GM19372 (cell line): ENCODE measurements at regions not wholly inside any gene's neighbourhood (a gene's known extent, or its start where the extent isn't known, plus 50 kb on each side); places are given as distances from the start of the nearest gene placed in this dataset.

ENCODE experiments used
- ATAC-seq: cut with Tn5 transposase; IDR thresholded peaks from one replicate; pipeline ENCODE4 v1.9.1; 2021; ENCODE audit warnings: mild to moderate bottlenecking, low read depth, moderate library complexity; ENCODE audit not compliant: unreplicated experiment

DNA sequence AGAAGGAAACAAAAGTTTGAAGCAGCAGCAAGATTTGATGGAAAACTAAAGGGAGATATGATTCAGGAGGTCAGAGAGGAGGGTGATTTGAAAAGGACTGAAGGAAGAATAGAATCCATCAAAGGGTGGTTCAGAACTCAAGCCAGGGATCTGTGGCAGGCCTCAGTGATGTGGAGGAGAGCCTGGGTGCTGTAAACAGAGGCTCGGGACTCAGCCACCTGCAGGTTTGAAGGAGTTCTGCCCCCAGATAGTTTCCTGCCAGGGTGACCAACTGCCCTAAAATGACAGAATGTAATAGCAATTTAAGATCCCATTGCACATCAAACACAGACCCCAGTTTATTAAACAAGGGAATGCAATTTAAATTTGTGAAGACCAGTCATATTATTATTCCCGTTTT lies 204.0 kb upstream of the FAT1 start:
- ATAC-seq, result no peak

DNA sequence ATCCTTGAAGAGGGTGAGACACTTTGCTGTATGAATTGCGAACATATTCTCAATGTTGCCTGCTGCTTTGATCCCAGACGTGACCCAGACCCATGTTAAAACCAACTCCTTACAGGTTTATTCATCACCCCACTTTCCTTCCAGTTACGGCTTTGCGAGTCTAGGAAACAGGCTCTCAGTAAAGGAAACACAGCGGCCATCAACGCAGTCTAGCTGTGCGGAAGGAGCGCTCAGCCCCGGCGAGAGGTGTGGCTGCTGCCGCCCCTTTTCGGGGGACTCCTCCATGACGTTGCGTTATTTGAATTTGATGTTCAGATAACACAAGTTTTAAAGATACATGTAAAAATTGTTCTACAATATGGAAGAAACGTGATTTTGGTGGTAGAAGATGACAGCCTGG lies 206.4 kb upstream of the FAT1 start:
- no peak for ATAC-seq

GRCh38 chr4:186931519-186931918 lies 207.9 kb upstream of the FAT1 start:
- ATAC-seq, result no peak

- no peak for ATAC-seq
Measured at GRCh38 chr4:186932196-186932595, 208.5 kb upstream of the FAT1 start.

GRCh38 chr4:186932631-186933187 lies 209.1 kb upstream of the FAT1 start:
- no peak for ATAC-seq

- no peak for ATAC-seq
Measured at GRCh38 chr4:186934244-186934643, 210.6 kb upstream of the FAT1 start.

DNA sequence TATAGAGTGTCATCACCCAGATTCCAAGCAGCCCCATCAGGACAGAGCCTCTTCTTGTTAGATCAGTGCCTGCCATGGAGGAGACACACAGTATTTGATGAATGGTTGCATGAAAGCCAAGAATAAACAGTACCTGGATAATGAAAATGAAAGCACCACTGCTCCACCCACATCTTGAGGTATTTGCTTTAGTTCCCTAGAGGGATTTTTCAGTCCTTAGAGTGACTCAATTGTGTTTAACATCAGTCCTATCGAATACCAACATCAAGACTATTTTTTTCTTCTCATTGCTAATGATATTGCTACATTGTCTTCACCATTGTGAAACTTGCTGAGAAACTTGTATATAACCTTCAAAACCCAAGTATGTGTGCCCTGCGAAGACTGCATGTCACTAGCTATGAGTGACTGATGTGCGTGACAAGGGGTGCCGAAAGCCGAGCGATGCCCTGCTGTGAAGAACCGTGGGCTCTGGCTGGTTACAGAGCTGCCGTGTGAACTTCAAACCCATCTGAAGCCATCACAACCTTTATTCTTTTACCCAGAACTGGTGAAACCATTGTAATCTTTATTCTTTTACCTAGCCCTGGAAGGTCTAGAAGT lies 211.3 kb upstream of the FAT1 start:
- ATAC-seq, result no peak

- ATAC-seq, result no peak
Measured at GRCh38 chr4:186935901-186936300, 212.2 kb upstream of the FAT1 start.

GRCh38 chr4:186936496-186937375 lies 213.1 kb upstream of the FAT1 start:
- no peak for ATAC-seq

DNA sequence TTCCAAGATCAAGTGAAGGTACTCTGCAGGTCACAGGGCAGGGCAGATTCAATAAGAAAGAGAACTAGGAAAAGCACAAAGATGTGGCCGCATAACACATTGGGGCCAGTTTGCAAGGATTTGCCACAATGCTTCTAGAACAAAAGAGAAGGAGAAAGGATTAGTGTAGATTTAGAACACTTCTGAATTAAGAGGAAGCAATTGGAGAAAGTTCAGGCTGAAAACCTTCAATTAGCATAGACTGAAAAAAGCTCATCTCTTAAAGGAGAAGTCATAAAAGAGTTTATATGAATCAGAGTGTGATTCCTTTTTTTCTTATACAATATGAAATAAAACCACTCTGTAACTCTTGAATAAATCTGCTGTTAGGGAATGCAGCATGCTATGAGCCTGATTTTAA lies 215.6 kb upstream of the FAT1 start:
- ATAC-seq, result no peak

DNA sequence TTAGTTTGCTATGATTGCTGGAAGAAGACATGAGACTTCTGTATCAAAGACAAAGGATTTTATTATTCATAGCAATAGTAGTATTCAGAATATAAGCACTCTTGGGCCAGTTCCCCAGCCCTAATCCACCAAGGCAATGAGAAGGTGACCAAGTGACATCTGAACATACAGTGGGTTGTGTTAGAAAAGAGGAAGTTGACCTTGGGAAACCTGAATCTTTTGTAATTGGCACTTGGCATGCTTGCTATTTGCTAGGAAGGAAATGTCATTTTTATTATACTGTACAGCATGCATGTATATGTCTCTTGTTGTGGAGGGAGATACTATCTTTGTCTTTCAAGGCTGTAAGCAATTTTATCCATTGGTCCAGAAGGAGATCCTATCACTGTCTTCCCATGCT lies 216.1 kb upstream of the FAT1 start:
- ATAC-seq, result no peak

DNA sequence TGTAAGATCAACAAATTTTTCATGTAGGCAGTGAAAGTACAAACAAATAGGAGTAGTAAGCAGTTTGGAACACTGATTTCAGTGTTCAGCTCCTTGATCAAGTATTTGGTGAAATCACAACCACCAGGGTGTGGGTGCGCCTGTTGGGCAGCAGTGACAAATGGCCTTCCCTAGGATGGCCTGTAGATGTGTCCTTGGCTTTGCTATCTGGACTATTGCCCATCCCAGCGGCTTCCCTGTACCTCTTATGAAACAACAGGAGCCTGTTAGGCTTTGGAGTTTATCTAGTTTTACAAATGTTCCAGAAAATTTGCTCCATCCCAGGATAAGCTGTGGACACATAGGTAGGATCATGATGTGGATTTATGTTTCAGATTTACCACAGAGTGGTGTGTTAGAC lies 216.8 kb upstream of the FAT1 start:
- no peak for ATAC-seq

GRCh38 chr4:186942758-186943377 lies 219.2 kb upstream of the FAT1 start:
- no peak for ATAC-seq

GRCh38 chr4:186943411-186943810 lies 219.8 kb upstream of the FAT1 start:
- no peak for ATAC-seq

DNA sequence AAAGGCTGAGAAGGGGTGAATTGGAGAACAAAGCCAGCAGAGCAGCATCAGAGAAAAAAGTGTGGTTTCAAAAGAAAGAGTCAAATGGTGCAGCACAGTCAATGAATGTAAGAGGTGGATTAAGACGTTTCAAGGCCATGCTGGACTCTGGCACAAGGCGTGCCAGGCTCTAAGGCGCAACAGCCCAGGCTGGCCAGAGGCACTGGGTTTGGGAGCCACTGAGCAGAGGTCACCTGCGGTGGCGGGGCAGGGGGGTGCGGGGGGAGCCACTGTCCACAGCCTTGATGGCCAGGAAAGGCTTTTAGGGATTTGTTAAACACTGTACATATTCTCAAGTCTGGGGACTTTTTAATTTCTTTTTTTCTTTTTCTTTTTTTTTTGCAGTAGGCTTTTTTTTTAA lies 222.5 kb upstream of the FAT1 start:
- no peak for ATAC-seq

DNA sequence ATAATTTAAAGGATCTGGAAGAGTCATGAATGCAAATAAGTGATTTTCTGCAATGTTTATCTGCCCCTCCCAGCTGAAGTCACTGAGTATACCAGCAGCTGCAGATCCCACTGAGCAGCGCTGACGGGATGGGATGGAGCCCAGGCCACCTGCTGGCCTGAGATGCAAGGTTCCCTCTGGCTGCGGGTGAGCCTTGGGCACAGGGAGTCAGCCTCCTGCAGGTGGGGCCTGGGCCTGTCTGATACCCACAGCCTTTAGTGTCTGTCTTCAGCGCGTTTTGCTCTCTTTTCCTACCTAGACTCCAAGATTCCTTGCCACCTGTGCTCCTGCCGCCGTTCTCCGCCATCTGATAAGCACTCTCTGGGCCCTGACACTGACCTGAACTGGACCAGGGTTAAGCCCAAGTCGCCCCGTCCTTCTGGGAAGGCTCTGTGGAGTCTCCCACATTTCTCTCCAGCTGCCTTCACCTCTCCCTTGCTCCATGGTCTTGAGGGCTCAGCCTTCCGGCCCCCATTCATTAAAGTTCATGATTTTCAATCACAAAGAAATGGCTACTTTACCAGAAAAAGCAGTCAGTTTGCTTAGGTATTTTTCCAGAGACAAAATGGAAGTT lies 223.1 kb upstream of the FAT1 start:
- ATAC-seq, result no peak

GRCh38 chr4:186948361-186949242 lies 224.9 kb upstream of the FAT1 start:
- no peak for ATAC-seq

GRCh38 chr4:186949847-186950246 lies 226.2 kb upstream of the FAT1 start:
- no peak for ATAC-seq

- ATAC-seq, result no peak
Measured at GRCh38 chr4:186952709-186953108, 229.1 kb upstream of the FAT1 start.
